ENCODE measurements at regions not wholly inside any gene's neighbourhood (a gene's known extent, or its start where the extent isn't known, plus 50 kb on each side); places are given as distances from the start of the nearest gene placed in this dataset.

DNA sequence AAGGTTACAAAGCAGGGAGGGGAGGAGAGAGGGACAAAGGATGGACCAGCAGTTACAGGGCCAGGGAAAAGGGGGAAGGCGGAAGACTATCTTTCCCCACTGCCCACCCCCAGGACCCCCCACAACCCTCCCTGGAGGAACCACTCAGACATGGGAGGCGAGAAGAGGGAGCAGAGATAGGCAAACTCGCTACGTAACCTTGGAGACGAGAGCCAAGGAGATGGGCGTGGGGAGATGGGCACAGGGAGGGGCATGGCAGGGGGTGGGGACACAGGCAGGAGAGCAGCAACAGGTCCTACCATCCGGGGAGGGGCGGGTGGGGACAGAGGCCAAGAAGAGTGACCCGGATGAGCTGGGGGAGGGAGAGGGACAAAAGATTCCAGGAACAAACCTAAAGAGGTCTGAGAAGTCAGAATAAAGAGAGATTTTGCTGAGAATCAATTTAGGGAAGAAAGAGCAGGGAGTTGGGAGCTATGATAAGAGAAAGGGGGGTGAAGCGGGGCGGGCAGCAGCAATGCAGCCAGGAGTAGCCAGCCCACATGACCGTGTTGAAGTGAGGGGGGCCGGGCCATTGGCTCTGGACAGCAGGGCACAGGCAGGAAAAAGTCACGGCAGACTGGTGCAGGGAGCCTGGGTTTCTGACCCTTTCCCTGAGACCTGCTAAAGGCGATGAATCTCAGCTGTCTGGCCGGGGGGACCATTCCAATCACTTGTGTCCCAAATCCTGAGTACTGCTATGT is 128.4 kb downstream of the BUD13 start:
- Histone ChIP-seq H3K27ac (ENCODE audit: low read length) (no peak overlapping the region), H3K36me3 (ENCODE audit: control insufficient read depth, insufficient read depth, low read length) (no peaks in the 10 kb centered on the region), H3K27me3 (ENCODE audit: control insufficient read depth, insufficient read depth, low read length) (peaks cover 12% of the 10 kb centered on the region), H3K4me1 (ENCODE audit: control insufficient read depth, insufficient read depth, low read length) (no peaks in the 10 kb centered on the region), H3K4me3 (ENCODE audit: low read length) (no peak overlapping the region), H3K9me3 (replicated peaks; ENCODE audit: control insufficient read depth, low read depth, low read length) (no peaks in the 10 kb centered on the region)
- WGBS (ENCODE audit: insufficient coverage) = 46% methylated on average over 11 of the region's 16 CpGs
- DNase-seq = no peak

- Histone ChIP-seq H3K36me3 (ENCODE audit: control insufficient read depth, insufficient read depth, low read length) (no peaks in the 10 kb centered on the region), H3K4me1 (ENCODE audit: control insufficient read depth, insufficient read depth, low read length) (no peaks in the 10 kb centered on the region), H3K4me3 (ENCODE audit: low read length) (no peak overlapping the region), H3K27ac (ENCODE audit: low read length) (no peak overlapping the region), H3K27me3 (ENCODE audit: control insufficient read depth, insufficient read depth, low read length) (peaks cover 10% of the 10 kb centered on the region), H3K9me3 (replicated peaks; ENCODE audit: control insufficient read depth, low read depth, low read length) (no peaks in the 10 kb centered on the region)
- 92% methylated on average over 2 of the region's 9 CpGs for WGBS (ENCODE audit: insufficient coverage)
- no peak for DNase-seq
These were observed 129.3 kb downstream of the BUD13 start for GRCh38 chr11:116643521-116643920.

DNA sequence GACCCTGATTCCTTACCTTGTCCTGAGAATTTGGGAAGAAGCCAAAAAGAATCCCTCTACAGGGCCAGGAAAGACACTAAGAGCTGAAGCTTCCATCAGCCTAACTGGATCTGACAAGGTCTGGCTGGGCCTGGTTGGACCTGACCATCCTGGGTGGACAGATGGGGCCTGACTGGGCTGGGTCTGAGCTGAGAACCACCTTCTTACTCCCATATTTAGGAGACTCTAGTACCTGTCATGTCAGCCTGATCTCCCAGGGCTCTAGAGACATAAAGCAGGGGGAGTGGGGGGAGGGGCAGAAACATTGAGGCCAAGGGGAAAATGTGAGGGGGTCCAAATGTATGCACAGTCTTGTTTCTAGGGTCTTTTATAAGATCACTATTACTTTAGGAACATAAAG is 129.9 kb downstream of the BUD13 start:
- Histone ChIP-seq H3K27ac (ENCODE audit: low read length) (no peak overlapping the region), H3K4me3 (ENCODE audit: low read length) (no peak overlapping the region), H3K27me3 (ENCODE audit: control insufficient read depth, insufficient read depth, low read length) (peaks cover 11% of the 10 kb centered on the region), H3K9me3 (replicated peaks; ENCODE audit: control insufficient read depth, low read depth, low read length) (no peaks in the 10 kb centered on the region), H3K36me3 (ENCODE audit: control insufficient read depth, insufficient read depth, low read length) (no peaks in the 10 kb centered on the region), H3K4me1 (ENCODE audit: control insufficient read depth, insufficient read depth, low read length) (no peaks in the 10 kb centered on the region)
- no peak for DNase-seq

- H3K9me3 ChIP-seq (replicated peaks; ENCODE audit: control insufficient read depth, low read depth, low read length) = no peaks in the 10 kb centered on the region
- WGBS (ENCODE audit: insufficient coverage) = 100% methylated on average over 1 of the region's 1 CpG
These were observed 130.3 kb downstream of the BUD13 start for GRCh38 chr11:116642481-116642880.

DNA sequence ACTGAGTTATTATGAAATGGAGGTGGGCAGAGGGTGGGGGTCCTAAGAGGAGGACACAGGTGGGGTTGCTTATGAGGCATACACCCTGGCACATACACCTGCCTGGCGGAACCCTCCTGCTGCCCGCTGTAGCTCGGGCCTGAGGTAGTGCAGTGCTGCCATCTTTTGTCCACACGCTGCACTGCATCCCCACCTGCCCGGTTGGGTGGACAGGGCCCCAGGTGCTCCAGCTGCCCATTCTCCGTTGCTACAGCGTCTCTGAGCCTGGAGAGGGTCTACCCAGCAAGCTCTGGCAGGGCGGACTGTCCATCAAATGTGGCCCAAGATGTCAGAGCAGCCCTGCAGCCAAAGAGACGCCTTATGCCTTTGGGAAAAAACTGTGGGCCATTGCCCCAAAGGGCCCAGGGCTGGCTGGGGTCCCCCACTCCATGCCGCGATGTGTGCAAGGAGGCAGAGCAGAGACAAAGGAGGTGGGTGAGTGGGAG is 131.2 kb downstream of the BUD13 start:
- no peaks in the 10 kb centered on the region for H3K4me1 ChIP-seq (ENCODE audit: control insufficient read depth, insufficient read depth, low read length)
- WGBS (ENCODE audit: insufficient coverage) = 18% methylated on average over 11 of the region's 11 CpGs
- H3K4me3 ChIP-seq (ENCODE audit: low read length) = no peak overlapping the region
- H3K36me3 ChIP-seq (ENCODE audit: control insufficient read depth, insufficient read depth, low read length) = no peaks in the 10 kb centered on the region
- DNase-seq = peak; percentile 4
- peaks cover 16% of the 10 kb centered on the region for H3K27me3 ChIP-seq (ENCODE audit: control insufficient read depth, insufficient read depth, low read length)
- no peak overlapping the region for H3K27ac ChIP-seq (ENCODE audit: low read length)
- no peaks in the 10 kb centered on the region for H3K9me3 ChIP-seq (replicated peaks; ENCODE audit: control insufficient read depth, low read depth, low read length)

More at GRCh38 chr11:116642481-116642880, 130.3 kb downstream of the BUD13 start:
- H3K4me1 ChIP-seq (ENCODE audit: control insufficient read depth, insufficient read depth, low read length) = no peaks in the 10 kb centered on the region
- DNase-seq = no peak
- no peak overlapping the region for H3K27ac ChIP-seq (ENCODE audit: low read length)
- no peak overlapping the region for H3K4me3 ChIP-seq (ENCODE audit: low read length)
- H3K36me3 ChIP-seq (ENCODE audit: control insufficient read depth, insufficient read depth, low read length) = no peaks in the 10 kb centered on the region
- H3K27me3 ChIP-seq (ENCODE audit: control insufficient read depth, insufficient read depth, low read length) = peaks cover 12% of the 10 kb centered on the region

- WGBS (ENCODE audit: insufficient coverage) = 76% methylated on average over 2 of the region's 7 CpGs
- no peaks in the 10 kb centered on the region for H3K36me3 ChIP-seq (ENCODE audit: control insufficient read depth, insufficient read depth, low read length)
- H3K9me3 ChIP-seq (replicated peaks; ENCODE audit: control insufficient read depth, low read depth, low read length) = no peaks in the 10 kb centered on the region
- no peak for DNase-seq
- H3K4me1 ChIP-seq (ENCODE audit: control insufficient read depth, insufficient read depth, low read length) = no peaks in the 10 kb centered on the region
- H3K27ac ChIP-seq (ENCODE audit: low read length) = no peak overlapping the region
- no peak overlapping the region for H3K4me3 ChIP-seq (ENCODE audit: low read length)
- peaks cover 18% of the 10 kb centered on the region for H3K27me3 ChIP-seq (ENCODE audit: control insufficient read depth, insufficient read depth, low read length)
These were observed 132.0 kb downstream of the BUD13 start for GRCh38 chr11:116640641-116641402.

DNA sequence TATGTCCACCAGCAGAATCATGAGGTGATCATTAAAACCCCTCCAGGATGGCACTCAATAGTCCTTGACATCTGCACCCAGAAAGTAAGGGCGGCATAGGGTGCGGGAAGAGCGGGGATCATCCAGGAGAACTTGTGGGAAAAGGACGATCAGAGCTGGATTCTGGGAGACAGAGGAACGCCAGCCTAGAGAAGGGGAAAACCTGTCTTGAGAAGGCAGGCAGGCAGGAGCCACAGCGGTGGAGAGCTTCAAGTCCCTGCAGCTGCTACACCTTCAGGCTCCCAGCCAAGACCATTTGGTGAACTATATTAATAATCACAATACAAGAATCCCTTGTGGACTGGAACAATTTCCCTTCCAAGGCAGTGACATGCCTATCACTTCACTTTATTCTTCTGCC is 134.3 kb downstream of the BUD13 start:
- Histone ChIP-seq H3K9me3 (replicated peaks; ENCODE audit: control insufficient read depth, low read depth, low read length) (no peaks in the 10 kb centered on the region), H3K27me3 (ENCODE audit: control insufficient read depth, insufficient read depth, low read length) (peaks cover 15% of the 10 kb centered on the region), H3K27ac (ENCODE audit: low read length) (no peak overlapping the region), H3K4me1 (ENCODE audit: control insufficient read depth, insufficient read depth, low read length) (no peaks in the 10 kb centered on the region), H3K4me3 (ENCODE audit: low read length) (no peak overlapping the region), H3K36me3 (ENCODE audit: control insufficient read depth, insufficient read depth, low read length) (no peaks in the 10 kb centered on the region)
- WGBS (ENCODE audit: insufficient coverage) = 79% methylated on average over 5 of the region's 6 CpGs
- DNase-seq = no peak

GRCh38 chr11:116637766-116638165 is 135.0 kb downstream of the BUD13 start:
- WGBS (ENCODE audit: insufficient coverage) = 53% methylated on average over 3 of the region's 4 CpGs
- Histone ChIP-seq H3K4me3 (ENCODE audit: low read length) (no peak overlapping the region), H3K27me3 (ENCODE audit: control insufficient read depth, insufficient read depth, low read length) (peaks cover 13% of the 10 kb centered on the region), H3K9me3 (replicated peaks; ENCODE audit: control insufficient read depth, low read depth, low read length) (no peaks in the 10 kb centered on the region), H3K27ac (ENCODE audit: low read length) (no peak overlapping the region), H3K36me3 (ENCODE audit: control insufficient read depth, insufficient read depth, low read length) (no peaks in the 10 kb centered on the region), H3K4me1 (ENCODE audit: control insufficient read depth, insufficient read depth, low read length) (no peaks in the 10 kb centered on the region)
- DNase-seq = no peak

- Histone ChIP-seq H3K9me3 (replicated peaks; ENCODE audit: control insufficient read depth, low read depth, low read length) (no peaks in the 10 kb centered on the region), H3K4me3 (ENCODE audit: low read length) (no peak overlapping the region), H3K27ac (ENCODE audit: low read length) (no peak overlapping the region), H3K27me3 (ENCODE audit: control insufficient read depth, insufficient read depth, low read length) (peaks cover 13% of the 10 kb centered on the region), H3K36me3 (ENCODE audit: control insufficient read depth, insufficient read depth, low read length) (no peaks in the 10 kb centered on the region), H3K4me1 (ENCODE audit: control insufficient read depth, insufficient read depth, low read length) (no peaks in the 10 kb centered on the region)
- 78% methylated on average over 12 of the region's 15 CpGs for WGBS (ENCODE audit: insufficient coverage)
- DNase-seq = no peak
These were observed 136.4 kb downstream of the BUD13 start for GRCh38 chr11:116636341-116636929.

DNA sequence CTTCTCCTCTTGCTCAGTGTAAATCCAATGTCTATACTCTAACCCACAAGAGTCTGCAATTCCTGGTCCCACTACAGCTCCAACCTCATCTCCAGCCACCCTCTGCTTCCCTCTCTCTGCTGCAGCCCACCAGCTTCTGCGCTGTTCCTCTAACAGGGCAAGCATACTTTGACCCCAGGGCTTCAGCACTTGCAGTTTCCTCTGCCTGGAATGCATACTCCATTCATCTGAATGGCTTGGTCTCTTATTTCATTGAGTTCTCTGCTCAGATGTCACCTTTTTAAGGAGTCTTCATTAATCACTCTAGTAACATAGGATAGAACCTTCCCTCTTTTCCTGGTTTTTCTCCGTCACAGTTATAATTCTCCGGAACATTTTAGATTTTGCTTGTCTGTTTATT is 141.6 kb downstream of the BUD13 start:
- Histone ChIP-seq H3K9me3 (replicated peaks; ENCODE audit: control insufficient read depth, low read depth, low read length) (peaks cover 3% of the 10 kb centered on the region), H3K27ac (ENCODE audit: low read length) (no peak overlapping the region), H3K4me3 (ENCODE audit: low read length) (no peak overlapping the region), H3K27me3 (ENCODE audit: control insufficient read depth, insufficient read depth, low read length) (no peaks in the 10 kb centered on the region), H3K4me1 (ENCODE audit: control insufficient read depth, insufficient read depth, low read length) (no peaks in the 10 kb centered on the region), H3K36me3 (ENCODE audit: control insufficient read depth, insufficient read depth, low read length) (no peaks in the 10 kb centered on the region)
- DNase-seq = no peak
- 100% methylated on average over 1 of the region's 3 CpGs for WGBS (ENCODE audit: insufficient coverage)

Data from muscle of leg (tissue), 3 donors.